SK-N-SH treated with all-trans-retinoic acid at 6 μM for 48 hours (cell line): ENCODE measurements at regions not wholly inside any gene's neighbourhood (a gene's known extent, or its start where the extent isn't known, plus 50 kb on each side); places are given as distances from the start of the nearest gene placed in this dataset.

Source experiments
- ATAC-seq: fragments of 200-7000 bp; cut with Tn5 transposase; 3 replicates; pipeline ENCODE4 v1.9.1; 2020; ENCODE audit warnings: mild to moderate bottlenecking, moderate library complexity
- ARNTL ChIP-seq: fragments of 450-650 bp; formaldehyde crosslinking; IDR thresholded peaks from 2 replicates; pipeline ENCODE4 v1.5.0; 2020; ENCODE audit warnings: low read depth, mild to moderate bottlenecking, moderate library complexity, borderline replicate concordance
- BACH2 ChIP-seq: fragments of 250-450 bp; sonication (Bioruptor Pico); IDR thresholded peaks from 2 replicates; pipeline ENCODE4 v1.9.0; 2021; ENCODE audit warnings: mild to moderate bottlenecking, borderline replicate concordance
- CREB5 ChIP-seq: fragments of 250-450 bp; sonication (Bioruptor Pico); IDR thresholded peaks from 2 replicates; pipeline ENCODE4 v1.5.1; 2020; ENCODE audit warnings: low read depth, mild to moderate bottlenecking, moderate library complexity
- CSDC2 ChIP-seq: fragments of 250-450 bp; sonication (Bioruptor Pico); IDR thresholded peaks from 2 replicates; pipeline ENCODE4 v1.5.0; 2020; ENCODE audit warnings: mild to moderate bottlenecking, moderate library complexity
- CSRNP3 ChIP-seq: fragments of 250-450 bp; sonication (Bioruptor Pico); IDR thresholded peaks from 2 replicates; pipeline ENCODE4 v1.5.1; 2021; ENCODE audit warnings: mild to moderate bottlenecking, moderate library complexity
- ESRRG ChIP-seq: fragments of 250-450 bp; sonication (Bioruptor Pico); IDR thresholded peaks from 2 replicates; pipeline ENCODE4 v1.6.1; 2021; ENCODE audit warnings: mild to moderate bottlenecking
- GLIS3 ChIP-seq: fragments of 250-450 bp; sonication (Bioruptor Pico); IDR thresholded peaks from 2 replicates; pipeline ENCODE4 v1.5.0; 2020; ENCODE audit warnings: mild to moderate bottlenecking, moderate library complexity
- ISL1 ChIP-seq: fragments of 250-450 bp; sonication (Bioruptor Pico); IDR thresholded peaks from 2 replicates; pipeline ENCODE4 v2.1.2; 2022; ENCODE audit warnings: mild to moderate bottlenecking, moderate library complexity
- OSR1 ChIP-seq: fragments of 250-450 bp; sonication (Bioruptor Pico); IDR thresholded peaks from 2 replicates; pipeline ENCODE4 v1.8.0; 2022; ENCODE audit warnings: moderate library complexity, mild to moderate bottlenecking, inconsistent platforms
- PATZ1 ChIP-seq: fragments of 250-450 bp; sonication (Bioruptor Pico); IDR thresholded peaks from 2 replicates; pipeline ENCODE4 v1.8.0; 2020; ENCODE audit warnings: mild to moderate bottlenecking, moderate library complexity, borderline replicate concordance
- POU6F1 ChIP-seq: fragments of 250-450 bp; sonication (Bioruptor Pico); IDR thresholded peaks from 2 replicates; pipeline ENCODE4 v1.8.0; 2021; ENCODE audit warnings: low read depth, mild to moderate bottlenecking, moderate library complexity, borderline replicate concordance
- RARB ChIP-seq: fragments of 250-450 bp; sonication (Bioruptor Pico); IDR thresholded peaks from 2 replicates; pipeline ENCODE4 v1.8.0; 2021; ENCODE audit warnings: mild to moderate bottlenecking, moderate library complexity
- SNAI2 ChIP-seq: fragments of 250-450 bp; sonication (Bioruptor Pico); IDR thresholded peaks from 2 replicates; pipeline ENCODE4 v1.5.0; 2020; ENCODE audit warnings: mild to moderate bottlenecking, moderate library complexity
- TCF4 ChIP-seq: fragments of 250-450 bp; sonication (Bioruptor Pico); IDR thresholded peaks from 2 replicates; pipeline ENCODE4 v1.8.0; 2021; ENCODE audit warnings: mild to moderate bottlenecking, moderate library complexity, borderline replicate concordance
- TOX ChIP-seq: fragments of 250-450 bp; sonication (Bioruptor Pico); IDR thresholded peaks from 2 replicates; pipeline ENCODE4 v1.8.0; 2021; ENCODE audit warnings: mild to moderate bottlenecking, moderate library complexity, borderline replicate concordance
- TSHZ2 ChIP-seq: fragments of 250-450 bp; sonication (Bioruptor Pico); IDR thresholded peaks from 2 replicates; pipeline ENCODE4 v1.5.0; 2020; ENCODE audit warnings: mild to moderate bottlenecking, moderate library complexity
- ZC3H10 ChIP-seq: fragments of 250-450 bp; sonication (Bioruptor Pico); IDR thresholded peaks from 2 replicates; pipeline ENCODE4 v1.5.1; 2021; ENCODE audit warnings: mild to moderate bottlenecking, moderate library complexity
- ZFP3 ChIP-seq: fragments of 250-450 bp; sonication (Bioruptor Pico); IDR thresholded peaks from 2 replicates; pipeline ENCODE4 v1.5.0; 2020; ENCODE audit warnings: mild to moderate bottlenecking, moderate library complexity
- ZFP30 ChIP-seq: fragments of 450-650 bp; formaldehyde crosslinking; IDR thresholded peaks from 2 replicates; pipeline ENCODE4 v1.5.0; 2022; ENCODE audit warnings: mild to moderate bottlenecking, moderate library complexity
- ZNF565 ChIP-seq: fragments of 450-650 bp; formaldehyde crosslinking; conservative IDR thresholded peaks from 2 replicates; pipeline ENCODE4 v1.5.0; 2020; ENCODE audit warnings: low read depth, mild to moderate bottlenecking, moderate library complexity
- ZNF70 ChIP-seq: fragments of 450-650 bp; formaldehyde crosslinking; IDR thresholded peaks from 2 replicates; pipeline ENCODE4 v1.5.0; 2020; ENCODE audit warnings: mild to moderate bottlenecking, moderate library complexity
- ZNF8 ChIP-seq: fragments of 450-650 bp; formaldehyde crosslinking; IDR thresholded peaks from 2 replicates; pipeline ENCODE4 v1.5.0; 2020; ENCODE audit warnings: mild to moderate bottlenecking, moderate library complexity

- TF ChIP-seq TSHZ2 (CRISPR knock-in tag) (no peak), GLIS3 (CRISPR knock-in tag) (no peak), ESRRG (CRISPR knock-in tag) (no peak)
These were observed 155.2 kb upstream of the PDE10A start (continued) for GRCh38 chr6:165818200-165818599.

GRCh38 chr6:165817771-165818170 lies 154.7 kb upstream of the PDE10A start:
- TF ChIP-seq TSHZ2 (CRISPR knock-in tag) (no peak), SNAI2 (no peak), CREB5 (CRISPR knock-in tag) (no peak), OSR1 (CRISPR knock-in tag) (no peak), RARB (CRISPR knock-in tag) (no peak), ESRRG (CRISPR knock-in tag) (no peak), TOX (CRISPR knock-in tag) (no peak), POU6F1 (no peak), ISL1 (CRISPR knock-in tag) (no peak), ZNF70 (CRISPR knock-in tag) (no peak), ZC3H10 (CRISPR knock-in tag) (no peak), ARNTL (CRISPR knock-in tag) (no peak), ZNF8 (CRISPR knock-in tag) (no peak), GLIS3 (CRISPR knock-in tag) (no peak), BACH2 (CRISPR knock-in tag) (no peak), ZFP30 (CRISPR knock-in tag) (no peak), CSRNP3 (CRISPR knock-in tag) (no peak)
- no peak for ATAC-seq

GRCh38 chr6:165817148-165817547 lies 154.1 kb upstream of the PDE10A start:
- no peak for ATAC-seq
- TF ChIP-seq ZNF565 (CRISPR knock-in tag), result no peak
- no peak for TF ChIP-seq ESRRG (CRISPR knock-in tag)
- TF ChIP-seq BACH2 (CRISPR knock-in tag), result no peak
- TF ChIP-seq CSDC2, result no peak
- no peak for TF ChIP-seq TCF4 (CRISPR knock-in tag)
- TF ChIP-seq ARNTL (CRISPR knock-in tag), result no peak
- TF ChIP-seq PATZ1 (CRISPR knock-in tag), result no peak
- no peak for TF ChIP-seq OSR1 (CRISPR knock-in tag)
- no peak for TF ChIP-seq CREB5 (CRISPR knock-in tag)
- no peak for TF ChIP-seq ZNF70 (CRISPR knock-in tag)
- no peak for TF ChIP-seq TOX (CRISPR knock-in tag)
- no peak for TF ChIP-seq ZFP3
- no peak for TF ChIP-seq POU6F1
- TF ChIP-seq SNAI2, result no peak
